ENCODE measurements at regions not wholly inside any gene's neighbourhood (a gene's known extent, or its start where the extent isn't known, plus 50 kb on each side); places are given as distances from the start of the nearest gene placed in this dataset.
"Not testable (repeated sequence)": the region's sequence is repeated elsewhere in the genome, so short reads cannot be mapped to it uniquely, and the experiment has no call there.

GRCh38 chr10:90032519-90032918 is 331.1 kb downstream of the KIF20B start:
- DNase-seq (ENCODE audit: low read depth): no peak

- not testable (repeated sequence) for DNase-seq (ENCODE audit: low read depth)
Measured at GRCh38 chr10:90034862-90035261, 333.5 kb downstream of the KIF20B start.

GRCh38 chr10:90041585-90041984 is 340.2 kb downstream of the KIF20B start:
- DNase-seq (ENCODE audit: low read depth): no peak

- no peak for DNase-seq (ENCODE audit: low read depth)
Measured at GRCh38 chr10:90042075-90042474, 340.7 kb downstream of the KIF20B start.

GRCh38 chr10:90047243-90047729 is 345.9 kb downstream of the KIF20B start:
- no peak for DNase-seq (ENCODE audit: low read depth)

GRCh38 chr10:90051053-90051452 is 349.7 kb downstream of the KIF20B start:
- no peak for DNase-seq (ENCODE audit: low read depth)

- no peak for DNase-seq (ENCODE audit: low read depth)
Measured at GRCh38 chr10:90051474-90051873, 350.1 kb downstream of the KIF20B start.

GRCh38 chr10:90062786-90063185 is 361.4 kb downstream of the KIF20B start:
- no peak for DNase-seq (ENCODE audit: low read depth)

GRCh38 chr10:90064295-90064694 is 362.9 kb downstream of the KIF20B start:
- no peak for DNase-seq (ENCODE audit: low read depth)

GRCh38 chr10:90066435-90066834 is 365.0 kb downstream of the KIF20B start:
- no peak for DNase-seq (ENCODE audit: low read depth)

- DNase-seq (ENCODE audit: low read depth): no peak
Measured at GRCh38 chr10:90075995-90076394, 374.6 kb downstream of the KIF20B start.

- DNase-seq (ENCODE audit: low read depth): no peak
Measured at GRCh38 chr10:90079819-90080218, 378.4 kb downstream of the KIF20B start.

- DNase-seq (ENCODE audit: low read depth): not testable (repeated sequence)
Measured at GRCh38 chr10:90086606-90087190, 385.3 kb downstream of the KIF20B start.

- DNase-seq (ENCODE audit: low read depth): no peak
Measured at GRCh38 chr10:90087197-90088023, 386.0 kb downstream of the KIF20B start.

GRCh38 chr10:90088024-90088317 is 386.6 kb downstream of the KIF20B start:
- DNase-seq (ENCODE audit: low read depth): no peak

GRCh38 chr10:90089719-90090118 is 388.3 kb downstream of the KIF20B start:
- DNase-seq (ENCODE audit: low read depth): no peak

GRCh38 chr10:90096196-90096595 is 394.8 kb downstream of the KIF20B start:
- no peak for DNase-seq (ENCODE audit: low read depth)

GRCh38 chr10:90107581-90107980 is 406.2 kb downstream of the KIF20B start:
- not testable (repeated sequence) for DNase-seq (ENCODE audit: low read depth)

GRCh38 chr10:90111671-90112070 is 410.3 kb downstream of the KIF20B start:
- DNase-seq (ENCODE audit: low read depth): no peak

GRCh38 chr10:90112681-90113080 is 411.3 kb downstream of the KIF20B start:
- no peak for DNase-seq (ENCODE audit: low read depth)

GRCh38 chr10:90118567-90118966 is 417.2 kb downstream of the KIF20B start:
- DNase-seq (ENCODE audit: low read depth): not testable (repeated sequence)

- DNase-seq (ENCODE audit: low read depth): not testable (repeated sequence)
Measured at GRCh38 chr10:90119631-90120280, 418.4 kb downstream of the KIF20B start.

Data from GM04504 (cell line).